ENCODE measurements at regions not wholly inside any gene's neighbourhood (a gene's known extent, or its start where the extent isn't known, plus 50 kb on each side); places are given as distances from the start of the nearest gene placed in this dataset.

- DNase-seq: no peak
- WGBS (ENCODE audit: low lambda C conversion rate): 33% methylated on average over 10 of the region's 10 CpGs
Measured at GRCh38 chr10:125523347-125523746, 159.6 kb downstream of the TEX36 start.

GRCh38 chr10:125521721-125522680 lies 161.0 kb downstream of the TEX36 start:
- Histone ChIP-seq H3K9me3 (no peaks in the 10 kb centered on the region), H4K20me1 (ENCODE audit: insufficient read depth) (no peaks in the 10 kb centered on the region), H3K4me1 (ENCODE audit: control insufficient read depth in 1 of 2, insufficient read depth in 2 of 2, low read depth in 1 of 2, low read length in 1 of 2) (peaks cover 0 to 1% of the 10 kb centered on the region in 2 experiments; a peak in 1 of 4 replicates), H3K4me2 (no peak overlapping the region), H3K4me3 (ENCODE audit: low read depth in 2 of 2, low read length in 1 of 2) (no peak overlapping the region), H2AFZ (ENCODE audit: low read depth) (no peak overlapping the region), H3K27me3 (ENCODE audit: insufficient read depth) (no peaks in the 10 kb centered on the region), H3K9ac (no peak overlapping the region), H3K9me2 (no peaks in the 10 kb centered on the region), H3K36me3 (replicated peaks in 1 of 2; ENCODE audit: control insufficient read depth in 1 of 2, insufficient read depth in 2 of 2, low read length in 1 of 2) (no peaks in the 10 kb centered on the region), H3F3A (replicated peaks; ENCODE audit: insufficient read depth) (no peaks in the 10 kb centered on the region), H3K79me2 (ENCODE audit: insufficient read depth) (no peaks in the 10 kb centered on the region), H3K27ac (ENCODE audit: low read depth in 2 of 2, low read length in 1 of 2) (no peak overlapping the region)
- CTCF ChIA-PET: interaction anchor here (0.6 to 2.0 kb wide), 3 partner anchors 10 to 78 kb away, joined by 3 to 12 read pairs (median 3); no protein-coding TSS in a partner anchor
- no peak for TF ChIP-seq TCF12 (IDR thresholded peaks at IDR 0.05)
- TF ChIP-seq CTCF (IDR thresholded peaks at IDR 0.05): peak; percentile 58
- peak; percentile 59 for DNase-seq
- POLR2A ChIA-PET: no interaction called here
- WGBS (ENCODE audit: low lambda C conversion rate): 71% methylated on average over 13 of the region's 17 CpGs

More at GRCh38 chr10:125523347-125523746, 159.6 kb downstream of the TEX36 start:
- Histone ChIP-seq H3F3A (replicated peaks; ENCODE audit: insufficient read depth) (no peaks in the 10 kb centered on the region), H3K79me2 (ENCODE audit: insufficient read depth) (no peaks in the 10 kb centered on the region), H3K9me3 (no peaks in the 10 kb centered on the region), H3K4me2 (no peak overlapping the region), H2AFZ (ENCODE audit: low read depth) (no peak overlapping the region), H3K4me3 (ENCODE audit: low read depth in 2 of 2, low read length in 1 of 2) (no peak overlapping the region), H3K9me2 (no peaks in the 10 kb centered on the region), H3K27ac (ENCODE audit: low read depth in 2 of 2, low read length in 1 of 2) (no peak overlapping the region), H3K27me3 (ENCODE audit: insufficient read depth) (no peaks in the 10 kb centered on the region), H3K36me3 (replicated peaks in 1 of 2; ENCODE audit: control insufficient read depth in 1 of 2, insufficient read depth in 2 of 2, low read length in 1 of 2) (no peaks in the 10 kb centered on the region), H4K20me1 (ENCODE audit: insufficient read depth) (no peaks in the 10 kb centered on the region), H3K4me1 (ENCODE audit: control insufficient read depth in 1 of 2, insufficient read depth in 2 of 2, low read depth in 1 of 2, low read length in 1 of 2) (no peaks in the 10 kb centered on the region), H3K9ac (no peak overlapping the region)
- ChIA-PET CTCF (interaction anchor here (1.1 to 2.0 kb wide), 2 partner anchors 9 to 21 kb away, joined by 3 to 12 read pairs; no protein-coding TSS in a partner anchor), POLR2A (no interaction called here)
- TF ChIP-seq ELF1 (IDR thresholded peaks at IDR 0.05) (no peak), MXI1 (IDR thresholded peaks at IDR 0.05; ENCODE audit: low read depth, low read length) (no peak), USF2 (IDR thresholded peaks at IDR 0.05; ENCODE audit: borderline replicate concordance, low read depth, low read length) (no peak), GABPA (IDR thresholded peaks at IDR 0.05; ENCODE audit: low read depth) (no peak), EZH2phosphoT487 (IDR thresholded peaks at IDR 0.05; ENCODE audit: borderline replicate concordance, low read depth) (no peak), TEAD4 (IDR thresholded peaks at IDR 0.05; ENCODE audit: borderline replicate concordance, insufficient read depth) (no peak), RFX5 (IDR thresholded peaks at IDR 0.05; ENCODE audit: low read length) (no peak), SIN3A (IDR thresholded peaks at IDR 0.05; ENCODE audit: borderline replicate concordance, low read depth, low read length) (no peak)

All from SK-N-SH (cell line).